ENCODE measurements at regions not wholly inside any gene's neighbourhood (a gene's known extent, or its start where the extent isn't known, plus 50 kb on each side); places are given as distances from the start of the nearest gene placed in this dataset.
"Not testable (repeated sequence)": the region's sequence is repeated elsewhere in the genome, so short reads cannot be mapped to it uniquely, and the experiment has no call there.

DNA sequence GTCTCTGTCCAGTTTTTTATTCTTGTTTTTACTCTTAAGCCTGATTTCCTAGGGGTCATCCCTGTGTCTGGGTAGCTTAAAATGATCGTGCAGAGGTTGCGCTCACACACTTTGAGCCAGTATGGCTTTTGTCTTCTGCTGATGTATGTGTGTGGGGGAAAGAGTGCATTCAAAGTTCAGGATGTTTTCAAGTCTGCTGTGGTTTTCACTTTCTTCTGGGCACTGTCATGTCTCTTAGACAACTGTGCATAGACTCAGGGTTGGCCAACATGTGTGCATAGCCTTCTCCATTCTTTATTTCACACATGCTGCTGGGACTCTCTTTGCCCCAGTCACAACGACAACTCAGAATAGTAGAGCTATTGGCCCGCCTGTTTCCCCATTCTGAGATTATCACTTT, 139.1 kb downstream of the WNT7A start:
- H3K27me3 ChIP-seq, result no peaks in the 10 kb centered on the region
- H3K4me3 ChIP-seq, result no peak overlapping the region
- intact Hi-C loops (cut with DNase I; ENCODE audit: low total_unique reads), result no loop called here
- TF ChIP-seq, protein P1, sequence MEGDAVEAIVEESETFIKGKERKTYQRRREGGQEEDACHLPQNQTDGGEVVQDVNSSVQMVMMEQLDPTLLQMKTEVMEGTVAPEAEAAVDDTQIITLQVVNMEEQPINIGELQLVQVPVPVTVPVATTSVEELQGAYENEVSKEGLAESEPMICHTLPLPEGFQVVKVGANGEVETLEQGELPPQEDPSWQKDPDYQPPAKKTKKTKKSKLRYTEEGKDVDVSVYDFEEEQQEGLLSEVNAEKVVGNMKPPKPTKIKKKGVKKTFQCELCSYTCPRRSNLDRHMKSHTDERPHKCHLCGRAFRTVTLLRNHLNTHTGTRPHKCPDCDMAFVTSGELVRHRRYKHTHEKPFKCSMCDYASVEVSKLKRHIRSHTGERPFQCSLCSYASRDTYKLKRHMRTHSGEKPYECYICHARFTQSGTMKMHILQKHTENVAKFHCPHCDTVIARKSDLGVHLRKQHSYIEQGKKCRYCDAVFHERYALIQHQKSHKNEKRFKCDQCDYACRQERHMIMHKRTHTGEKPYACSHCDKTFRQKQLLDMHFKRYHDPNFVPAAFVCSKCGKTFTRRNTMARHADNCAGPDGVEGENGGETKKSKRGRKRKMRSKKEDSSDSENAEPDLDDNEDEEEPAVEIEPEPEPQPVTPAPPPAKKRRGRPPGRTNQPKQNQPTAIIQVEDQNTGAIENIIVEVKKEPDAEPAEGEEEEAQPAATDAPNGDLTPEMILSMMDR (IDR thresholded peaks at IDR 0.05), result no peak
- no peak for TF ChIP-seq POLR2A (IDR thresholded peaks at IDR 0.05)
- H3K36me3 ChIP-seq (ENCODE audit: low read depth, missing control alignments), result no peaks in the 10 kb centered on the region
- 78 to 88% methylated on average over 4 of the region's 4 CpGs for WGBS, 2 donors
- no peak overlapping the region for H3K27ac ChIP-seq
- H3K9me3 ChIP-seq, result no peaks in the 10 kb centered on the region
- H3K4me1 ChIP-seq, result no peaks in the 10 kb centered on the region
- DNase-seq, result no peak

DNA sequence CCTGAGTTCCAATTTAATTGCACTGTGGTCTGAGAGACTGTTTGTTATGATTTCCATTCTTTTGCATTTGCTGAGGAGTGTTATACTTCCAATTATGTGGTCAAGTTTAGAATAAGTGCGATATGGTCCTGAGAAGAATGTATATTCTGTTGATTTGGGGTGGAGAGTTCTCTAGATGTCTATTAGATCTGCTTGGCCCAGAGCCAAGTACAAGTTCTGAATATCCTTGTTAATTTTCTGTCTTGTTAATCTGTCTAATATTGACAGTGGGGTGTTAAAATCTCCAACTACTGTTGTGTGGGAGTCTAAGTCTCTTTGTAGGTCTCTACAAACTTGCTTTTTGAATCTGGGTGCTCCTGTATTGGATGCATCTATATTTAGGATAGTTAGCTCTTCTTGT, 146.1 kb downstream of the WNT7A start:
- H3K9me3 ChIP-seq, result not testable (repeated sequence)
- WGBS, 2 donors, result 82 to 92% methylated on average over 1 of the region's 1 CpG

DNA sequence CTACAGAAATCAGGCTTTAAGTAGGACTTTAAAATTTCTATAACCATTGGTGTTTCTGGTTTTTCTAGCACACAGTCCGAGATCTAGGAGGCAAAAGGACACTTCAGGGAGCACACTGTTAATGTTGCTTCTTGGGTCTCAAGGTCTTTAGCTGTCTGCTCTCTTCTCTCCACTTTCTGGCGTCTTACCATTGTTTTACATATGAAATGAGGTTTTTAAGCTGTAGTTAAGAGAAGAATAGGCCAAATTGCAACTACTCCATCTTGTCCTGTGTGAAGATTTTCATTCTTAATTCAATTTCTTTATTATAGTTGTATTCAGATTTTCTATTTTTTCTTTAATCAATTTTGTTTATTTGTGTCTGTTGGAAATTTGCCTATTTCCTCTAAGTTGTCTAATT, 151.4 kb downstream of the WNT7A start:
- no peak overlapping the region for H3K27ac ChIP-seq
- H3K27me3 ChIP-seq, result no peaks in the 10 kb centered on the region
- no peaks in the 10 kb centered on the region for H3K36me3 ChIP-seq (ENCODE audit: low read depth, missing control alignments)
- no peak for TF ChIP-seq POLR2A (IDR thresholded peaks at IDR 0.05)
- TF ChIP-seq, protein P1 (IDR thresholded peaks at IDR 0.05), result no peak
- WGBS, 2 donors, result 24 to 39% methylated on average over 2 of the region's 2 CpGs
- no peaks in the 10 kb centered on the region for H3K9me3 ChIP-seq
- no peaks in the 10 kb centered on the region for H3K4me1 ChIP-seq
- H3K4me3 ChIP-seq, result no peak overlapping the region
- intact Hi-C loops (cut with DNase I; ENCODE audit: low total_unique reads), result no loop called here
- DNase-seq, result no peak

More for the DNA sequence above, 146.1 kb downstream of the WNT7A start:
- H3K27ac ChIP-seq; H3K4me3 ChIP-seq; H3K36me3 ChIP-seq (ENCODE audit: low read depth, missing control alignments); DNase-seq; H3K4me1 ChIP-seq; intact Hi-C loops (cut with DNase I; ENCODE audit: low total_unique reads); H3K27me3 ChIP-seq: not testable (repeated sequence)

DNA sequence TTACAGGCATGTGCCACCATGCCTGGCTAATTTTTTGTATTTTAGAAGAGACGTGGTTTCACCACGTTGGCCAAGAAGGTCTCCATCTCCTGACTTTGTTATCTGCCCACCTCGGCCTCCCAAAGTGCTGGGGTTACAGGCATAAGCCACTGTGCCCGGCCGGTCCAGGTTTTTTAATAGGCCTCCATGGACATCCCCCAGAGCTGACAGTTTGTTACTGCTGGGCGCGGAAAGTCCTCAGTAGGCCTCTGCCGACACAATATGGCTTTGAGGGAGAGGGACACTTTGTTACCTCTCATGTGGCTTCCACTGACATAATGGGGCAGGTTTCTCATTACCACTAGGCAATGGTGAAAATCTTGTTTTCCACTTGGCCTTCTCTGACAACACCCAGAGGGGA, 152.0 kb downstream of the WNT7A start:
- 78 to 83% methylated on average over 8 of the region's 8 CpGs for WGBS, 2 donors
- intact Hi-C loops (cut with DNase I; ENCODE audit: low total_unique reads), result no loop called here
- no peak overlapping the region for H3K4me3 ChIP-seq
- H3K4me1 ChIP-seq, result no peaks in the 10 kb centered on the region
- no peaks in the 10 kb centered on the region for H3K36me3 ChIP-seq (ENCODE audit: low read depth, missing control alignments)
- TF ChIP-seq, protein P1 (IDR thresholded peaks at IDR 0.05), result no peak
- no peak for TF ChIP-seq POLR2A (IDR thresholded peaks at IDR 0.05)
- DNase-seq, result no peak
- H3K9me3 ChIP-seq, result no peaks in the 10 kb centered on the region
- no peak overlapping the region for H3K27ac ChIP-seq
- H3K27me3 ChIP-seq, result no peaks in the 10 kb centered on the region

DNA sequence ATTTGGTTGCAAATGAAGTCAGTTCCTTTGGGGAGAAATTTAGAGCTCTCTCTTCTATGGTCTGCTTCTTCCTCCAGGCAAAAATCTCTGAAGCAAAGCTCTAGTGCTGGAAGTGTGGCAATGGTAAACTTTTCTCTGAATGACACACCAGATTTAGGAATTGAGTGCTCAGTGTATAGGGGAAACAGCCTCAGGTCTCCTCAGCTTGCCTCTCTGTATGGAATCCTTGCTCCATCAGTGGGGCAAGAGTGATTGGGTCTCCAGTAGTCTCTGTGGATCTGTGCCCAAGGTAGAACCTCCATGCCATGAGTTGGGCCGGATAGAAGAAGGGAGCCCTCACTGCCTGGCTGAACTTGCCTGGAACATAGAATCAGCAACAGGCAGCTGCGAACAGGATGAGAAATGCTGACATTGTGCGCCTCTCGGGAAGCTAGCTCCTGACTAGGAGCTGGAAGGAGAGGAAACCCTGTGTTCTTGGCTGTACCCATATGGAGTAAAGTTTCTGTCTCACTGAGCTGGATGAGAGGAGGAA, 156.1 kb downstream of the WNT7A start:
- intact Hi-C loops (cut with DNase I; ENCODE audit: low total_unique reads), result no loop called here
- Histone ChIP-seq H3K4me3 (no peak overlapping the region), H3K27ac (no peak overlapping the region), H3K9me3 (no peaks in the 10 kb centered on the region), H3K36me3 (ENCODE audit: low read depth, missing control alignments) (no peaks in the 10 kb centered on the region), H3K27me3 (no peaks in the 10 kb centered on the region), H3K4me1 (no peaks in the 10 kb centered on the region)
- TF ChIP-seq POLR2A (IDR thresholded peaks at IDR 0.05), result no peak
- TF ChIP-seq, protein P1 (IDR thresholded peaks at IDR 0.05), result no peak
- WGBS, 2 donors, result 89 to 91% methylated on average over 4 of the region's 4 CpGs
- no peak for DNase-seq
